ENCODE measurements at regions not wholly inside any gene's neighbourhood (a gene's known extent, or its start where the extent isn't known, plus 50 kb on each side); places are given as distances from the start of the nearest gene placed in this dataset.

DNA sequence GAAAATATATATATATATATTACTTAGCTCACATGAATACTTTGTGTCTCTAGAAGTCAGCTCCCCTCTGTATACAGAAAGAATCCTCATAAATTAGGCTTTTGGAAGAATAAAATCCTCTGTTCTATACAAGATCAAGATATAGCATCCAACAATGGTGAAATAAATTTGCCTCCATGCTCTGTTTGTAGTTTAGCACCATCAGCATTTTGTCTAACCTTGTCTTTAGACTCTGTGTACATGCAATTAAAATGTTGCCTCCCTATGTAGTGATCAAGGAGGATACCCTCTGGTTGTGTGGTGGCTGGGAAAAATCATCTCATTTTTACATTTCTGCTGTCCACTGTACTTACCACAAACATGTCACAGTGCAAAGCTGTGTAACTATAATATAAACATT, 189.7 kb downstream of the C7orf25 start:
- H3K4me3 ChIP-seq (replicated peaks in 1 of 3; ENCODE audit: insufficient read depth in 1 of 3, low read depth in 1 of 3, low read length in 3 of 3): no peak overlapping the region
- no peak overlapping the region for H3K4me2 ChIP-seq (ENCODE audit: insufficient read depth, low read length)
- H2AFZ ChIP-seq (ENCODE audit: low read depth, low read length): no peak overlapping the region
- no peak overlapping the region for H3K9ac ChIP-seq (replicated peaks; ENCODE audit: extremely low read depth, insufficient read depth, low read length)
- dilution Hi-C loops (cut with MboI; ENCODE audit: extremely low pct_ligation_motif_present, low sequenced_read_pairs): no loop called here
- BruUV-seq (replicated peaks): no TSS peak
- DNase-seq (ENCODE audit: low read depth, low spot score) (no peak), FAIRE-seq (no peak)
- no peak for TF ChIP-seq FOS (IDR thresholded peaks at IDR 0.05; ENCODE audit: borderline replicate concordance, insufficient read depth, low read length)
- no peaks in the 10 kb centered on the region for H3K36me3 ChIP-seq (ENCODE audit: control insufficient read depth in 2 of 2, extremely low read depth in 1 of 2, insufficient read depth in 2 of 2, low read length in 2 of 2)
- intact Hi-C loops (cut with micrococcal nuclease): no loop called here
- H3K9me3 ChIP-seq (replicated peaks; ENCODE audit: control insufficient read depth, insufficient read depth, low read length): no peaks in the 10 kb centered on the region
- H3K27me3 ChIP-seq (ENCODE audit: control insufficient read depth in 2 of 2, insufficient read depth in 2 of 2, low read length in 2 of 2): no peaks in the 10 kb centered on the region
- POLR2A ChIA-PET: no interaction called here
- no peaks in the 10 kb centered on the region for H3K4me1 ChIP-seq (ENCODE audit: control insufficient read depth, extremely low read depth, insufficient read depth, low read length)
- no peaks in the 10 kb centered on the region for H3K9me1 ChIP-seq (replicated peaks; ENCODE audit: control insufficient read depth, extremely low read depth, insufficient read depth, low read length)
- no peaks in the 10 kb centered on the region for H4K20me1 ChIP-seq (replicated peaks; ENCODE audit: control insufficient read depth, extremely low read depth, insufficient read depth, low read length)
- H3K79me2 ChIP-seq (ENCODE audit: control insufficient read depth, insufficient read depth, low read length): no peaks in the 10 kb centered on the region
- CTCF ChIA-PET: interaction anchor here (1.3 kb wide), 1 partner anchor 121 kb away, joined by 3 read pairs; no protein-coding TSS in a partner anchor
- H3K27ac ChIP-seq (ENCODE audit: insufficient read depth, low read depth, low read length): no peak overlapping the region

DNA sequence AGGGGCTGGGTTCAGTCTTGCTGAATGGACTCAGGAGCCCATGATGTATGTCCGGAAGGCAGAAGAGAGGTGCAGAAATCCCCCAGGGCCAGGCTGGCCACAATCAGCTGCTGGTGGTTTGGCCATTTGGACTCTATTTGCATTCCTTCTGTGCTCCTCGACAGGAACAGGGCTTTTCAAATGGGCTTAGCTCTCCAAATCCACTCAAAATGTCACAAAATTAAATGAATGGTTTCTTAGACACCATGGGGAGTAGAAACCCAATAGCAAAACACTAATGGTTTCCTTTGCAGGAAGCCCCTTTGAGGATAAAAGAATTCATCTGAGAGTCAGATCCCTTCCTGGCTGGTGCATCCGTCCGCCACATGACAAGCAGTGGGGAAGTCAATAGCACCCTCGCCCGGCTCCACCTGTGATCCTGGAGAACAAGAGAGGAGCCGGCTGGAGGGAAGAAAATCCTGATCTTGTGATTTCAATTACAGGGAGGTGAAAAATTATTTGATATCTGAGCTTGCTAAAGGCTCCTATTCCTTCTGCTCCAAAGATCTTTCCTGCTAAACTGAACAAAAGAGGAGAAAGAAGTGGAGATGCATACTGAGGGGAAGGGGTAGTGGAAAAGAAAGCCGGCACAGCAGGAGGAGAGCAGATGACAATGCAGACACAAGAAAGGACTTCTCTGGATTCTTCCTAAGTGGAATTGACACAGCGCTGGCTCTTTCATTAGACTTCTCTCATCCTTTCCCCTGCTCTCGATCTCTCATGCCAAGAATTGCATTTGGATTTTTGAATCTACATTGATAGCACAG, 190.7 kb downstream of the C7orf25 start:
- CTCF ChIA-PET: no interaction called here
- FAIRE-seq (no peak), DNase-seq (ENCODE audit: low read depth, low spot score) (no peak)
- Histone ChIP-seq H3K9ac (replicated peaks; ENCODE audit: extremely low read depth, insufficient read depth, low read length) (no peak overlapping the region), H3K4me1 (ENCODE audit: control insufficient read depth, extremely low read depth, insufficient read depth, low read length) (no peaks in the 10 kb centered on the region), H2AFZ (ENCODE audit: low read depth, low read length) (no peak overlapping the region), H3K9me1 (replicated peaks; ENCODE audit: control insufficient read depth, extremely low read depth, insufficient read depth, low read length) (no peaks in the 10 kb centered on the region), H4K20me1 (replicated peaks; ENCODE audit: control insufficient read depth, extremely low read depth, insufficient read depth, low read length) (no peaks in the 10 kb centered on the region), H3K27me3 (ENCODE audit: control insufficient read depth in 2 of 2, insufficient read depth in 2 of 2, low read length in 2 of 2) (no peaks in the 10 kb centered on the region), H3K27ac (ENCODE audit: insufficient read depth, low read depth, low read length) (no peak overlapping the region), H3K9me3 (replicated peaks; ENCODE audit: control insufficient read depth, insufficient read depth, low read length) (no peaks in the 10 kb centered on the region), H3K36me3 (ENCODE audit: control insufficient read depth in 2 of 2, extremely low read depth in 1 of 2, insufficient read depth in 2 of 2, low read length in 2 of 2) (no peaks in the 10 kb centered on the region), H3K79me2 (ENCODE audit: control insufficient read depth, insufficient read depth, low read length) (no peaks in the 10 kb centered on the region), H3K4me2 (ENCODE audit: insufficient read depth, low read length) (no peak overlapping the region), H3K4me3 (replicated peaks in 1 of 3; ENCODE audit: insufficient read depth in 1 of 3, low read depth in 1 of 3, low read length in 3 of 3) (no peak overlapping the region)
- no TSS peak for BruUV-seq (replicated peaks)
- TF ChIP-seq JUN (IDR thresholded peaks at IDR 0.05; ENCODE audit: borderline replicate concordance, insufficient read depth, insufficient read length, low read depth) (no peak), GATA2 (IDR thresholded peaks at IDR 0.05; ENCODE audit: insufficient read depth, insufficient read length, low read depth, low read length) (no peak), EZH2 (IDR thresholded peaks at IDR 0.05; ENCODE audit: borderline replicate concordance, low read depth, low read length, severe bottlenecking) (no peak)
- intact Hi-C loops (cut with micrococcal nuclease) (no loop called here), dilution Hi-C loops (cut with MboI; ENCODE audit: extremely low pct_ligation_motif_present, low sequenced_read_pairs) (no loop called here)
- POLR2A ChIA-PET: no interaction called here
